HCT116 (cell line): ENCODE measurements at regions not wholly inside any gene's neighbourhood (a gene's known extent, or its start where the extent isn't known, plus 50 kb on each side); places are given as distances from the start of the nearest gene placed in this dataset.

ENCODE experiments used
- POLR2AphosphoS5 ChIP-seq: IDR thresholded peaks from 2 replicates; pipeline ENCODE4 v1.6.1; 2011; ENCODE audit warnings: mild to moderate bottlenecking, low read depth, low read length, moderate library complexity
- TCF7L2 ChIP-seq: IDR thresholded peaks from 2 replicates; pipeline ENCODE4 v1.7.0; 2011; ENCODE audit warnings: borderline replicate concordance, inconsistent platforms; ENCODE audit not compliant: insufficient read depth, insufficient read length; ENCODE audit errors: extremely low read depth
- TF ChIP-seq, protein P1 (sequence below): IDR thresholded peaks from 2 replicates; pipeline ENCODE4 v1.6.1; 2011; ENCODE audit warnings: mild to moderate bottlenecking, low read length, moderate library complexity; ENCODE audit not compliant: insufficient replicate concordance; ENCODE audit errors: extremely low read depth

GRCh38 chr5:24145806-24146205 lies 499.0 kb downstream of the CDH10 start:
- TF ChIP-seq TCF7L2, result no peak
- TF ChIP-seq POLR2AphosphoS5, result no peak
- TF ChIP-seq, protein P1, sequence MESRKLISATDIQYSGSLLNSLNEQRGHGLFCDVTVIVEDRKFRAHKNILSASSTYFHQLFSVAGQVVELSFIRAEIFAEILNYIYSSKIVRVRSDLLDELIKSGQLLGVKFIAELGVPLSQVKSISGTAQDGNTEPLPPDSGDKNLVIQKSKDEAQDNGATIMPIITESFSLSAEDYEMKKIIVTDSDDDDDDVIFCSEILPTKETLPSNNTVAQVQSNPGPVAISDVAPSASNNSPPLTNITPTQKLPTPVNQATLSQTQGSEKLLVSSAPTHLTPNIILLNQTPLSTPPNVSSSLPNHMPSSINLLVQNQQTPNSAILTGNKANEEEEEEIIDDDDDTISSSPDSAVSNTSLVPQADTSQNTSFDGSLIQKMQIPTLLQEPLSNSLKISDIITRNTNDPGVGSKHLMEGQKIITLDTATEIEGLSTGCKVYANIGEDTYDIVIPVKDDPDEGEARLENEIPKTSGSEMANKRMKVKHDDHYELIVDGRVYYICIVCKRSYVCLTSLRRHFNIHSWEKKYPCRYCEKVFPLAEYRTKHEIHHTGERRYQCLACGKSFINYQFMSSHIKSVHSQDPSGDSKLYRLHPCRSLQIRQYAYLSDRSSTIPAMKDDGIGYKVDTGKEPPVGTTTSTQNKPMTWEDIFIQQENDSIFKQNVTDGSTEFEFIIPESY, result no peak
